HepG2 (cell line): ENCODE measurements at regions not wholly inside any gene's neighbourhood (a gene's known extent, or its start where the extent isn't known, plus 50 kb on each side); places are given as distances from the start of the nearest gene placed in this dataset.

ENCODE experiments used
- CCDC6 ChIP-seq: sonication (generic); formaldehyde crosslinking; IDR thresholded peaks from 2 replicates; pipeline ENCODE4 v1.8.1; 2022; ENCODE audit warnings: mild to moderate bottlenecking, missing genetic modification reagents, moderate library complexity
- MTA1 ChIP-seq: sonication (generic); formaldehyde crosslinking; IDR thresholded peaks from 2 replicates; pipeline ENCODE4 v1.4.0; 2020; ENCODE audit warnings: missing genetic modification reagents, mild to moderate bottlenecking, borderline replicate concordance
- MTF1 ChIP-seq: sonication (generic); formaldehyde crosslinking; IDR thresholded peaks from 2 replicates; pipeline ENCODE4 v1.5.0; 2020; ENCODE audit warnings: missing genetic modification reagents
- NKX3-1 ChIP-seq: sonication (generic); formaldehyde crosslinking; IDR thresholded peaks from 2 replicates; pipeline ENCODE4 v1.5.0; 2020; ENCODE audit warnings: missing genetic modification reagents
- SALL2 ChIP-seq: sonication (generic); formaldehyde crosslinking; IDR thresholded peaks from 2 replicates; pipeline ENCODE4 v1.8.1; 2023; ENCODE audit warnings: mild to moderate bottlenecking, missing genetic modification reagents, inconsistent platforms
- SMC3 ChIP-seq: IDR thresholded peaks from 2 replicates; pipeline ENCODE4 v1.6.1; 2011; ENCODE audit warnings: low read length, improper control_type of control experiment
- SOX6 ChIP-seq, 2 experiments: fragments of 450-650 bp in 1 of 2; sonication (generic) in 1 of 2; formaldehyde crosslinking in 1 of 2; IDR thresholded peaks; 2 replicates each; pipeline versions ENCODE4 v1.4.0 to v1.6.1; 2017 to 2020; ENCODE audit warnings: antibody characterized with exemption in 1 of 2, mild to moderate bottlenecking in 1 of 2, missing genetic modification reagents in 1 of 2
- SP1 ChIP-seq, 2 experiments: fragments of 450-650 bp in 1 of 2; sonication (generic) in 1 of 2; formaldehyde crosslinking in 1 of 2; IDR thresholded peaks; 2 replicates each; pipeline versions ENCODE4 v1.4.0 to v1.6.1; 2016 to 2020; ENCODE audit warnings: missing genetic modification reagents in 1 of 2
- ZBTB7A ChIP-seq: sonication (generic); formaldehyde crosslinking; IDR thresholded peaks from 2 replicates; pipeline ENCODE4 v1.8.0; 2022; ENCODE audit warnings: mild to moderate bottlenecking, missing genetic modification reagents
- ZNF367 ChIP-seq: sonication (generic); formaldehyde crosslinking; IDR thresholded peaks from 2 replicates; pipeline ENCODE4 v1.4.0; 2020; ENCODE audit warnings: missing genetic modification reagents, borderline replicate concordance
- ZNF496 ChIP-seq: sonication (generic); formaldehyde crosslinking; IDR thresholded peaks from 2 replicates; pipeline ENCODE4 v1.8.1; 2023; ENCODE audit warnings: mild to moderate bottlenecking, moderate library complexity, missing genetic modification reagents; ENCODE audit not compliant: insufficient replicate concordance
- ZNF772 ChIP-seq: sonication (generic); formaldehyde crosslinking; IDR thresholded peaks from 2 replicates; pipeline ENCODE4 v1.5.0; 2020; ENCODE audit warnings: mild to moderate bottlenecking, missing genetic modification reagents
- ZNF878 ChIP-seq: sonication (generic); formaldehyde crosslinking; IDR thresholded peaks from 2 replicates; pipeline ENCODE4 v1.8.1; 2023; ENCODE audit warnings: mild to moderate bottlenecking, missing genetic modification reagents, moderate library complexity
- TF ChIP-seq, protein P1 (sequence below), 2 experiments: sonication (generic) in 1 of 2; formaldehyde crosslinking in 1 of 2; IDR thresholded peaks; 2 replicates each; pipeline versions ENCODE4 v1.5.1 to v1.6.1; 2011 to 2020; ENCODE audit warnings: borderline replicate concordance in 1 of 2, low read depth in 1 of 2, low read length in 1 of 2, mild to moderate bottlenecking in 1 of 2, missing genetic modification reagents in 1 of 2, moderate library complexity in 1 of 2
- TF ChIP-seq, protein P2 (sequence below): sonication (generic); formaldehyde crosslinking; IDR thresholded peaks from 2 replicates; pipeline ENCODE4 v1.5.1; 2020; ENCODE audit warnings: missing genetic modification reagents, mild to moderate bottlenecking, borderline replicate concordance
- TF ChIP-seq, protein P3 (sequence below): sonication (generic); formaldehyde crosslinking; IDR thresholded peaks from 2 replicates; pipeline ENCODE4 v1.9.0; 2021; ENCODE audit warnings: missing genetic modification reagents, mild to moderate bottlenecking, borderline replicate concordance
- TF ChIP-seq, protein P4 (sequence below): sonication (generic); formaldehyde crosslinking; conservative IDR thresholded peaks from 2 replicates; pipeline ENCODE4 v1.4.0; 2020; ENCODE audit warnings: missing genetic modification reagents
- TF ChIP-seq, protein P5 (sequence below): sonication (generic); formaldehyde crosslinking; IDR thresholded peaks from 2 replicates; pipeline ENCODE4 v1.4.0; 2020; ENCODE audit warnings: mild to moderate bottlenecking, missing genetic modification reagents

DNA sequence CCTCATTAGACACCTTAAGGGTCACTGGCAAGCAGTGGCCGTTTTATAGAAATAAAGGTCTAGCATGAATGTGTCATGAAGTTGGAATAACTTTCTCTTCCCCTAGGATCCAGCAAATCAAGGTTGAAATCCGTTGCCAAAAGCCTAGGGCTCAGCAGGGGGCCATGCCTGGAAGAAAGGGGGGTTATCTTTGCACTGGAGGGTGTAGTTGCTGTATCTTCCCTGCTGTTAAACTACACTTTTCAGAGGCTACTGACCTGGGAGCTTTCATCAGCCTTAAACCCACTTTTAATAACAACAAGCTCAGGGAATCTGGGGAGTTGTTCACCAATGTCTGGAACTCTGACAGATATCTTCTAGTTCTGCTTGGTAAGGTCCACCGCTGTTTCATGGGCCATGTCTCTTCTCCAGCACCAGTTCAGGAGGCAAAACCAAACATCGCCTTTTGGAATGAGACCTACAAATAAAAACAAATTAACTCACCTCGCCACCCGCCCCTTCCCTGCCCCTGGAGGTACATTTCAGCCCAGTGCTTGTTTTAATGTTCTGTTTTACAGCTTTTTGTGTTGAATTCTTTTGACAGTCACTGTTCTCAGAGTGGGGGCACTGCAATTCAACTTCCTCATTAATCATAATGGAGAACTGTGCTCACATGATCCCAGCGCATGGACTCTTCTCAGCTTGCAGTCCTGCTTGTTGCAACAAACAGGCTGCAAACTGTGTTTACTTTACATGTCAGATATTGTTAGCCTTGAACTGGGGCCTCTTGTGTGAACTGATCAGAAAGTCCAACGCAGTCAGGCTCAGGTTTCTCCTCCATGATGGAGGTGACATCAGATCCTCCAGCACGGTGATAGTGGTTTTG is 508.7 kb downstream of the KCNJ2 start (continued):
- TF ChIP-seq, protein P1, sequence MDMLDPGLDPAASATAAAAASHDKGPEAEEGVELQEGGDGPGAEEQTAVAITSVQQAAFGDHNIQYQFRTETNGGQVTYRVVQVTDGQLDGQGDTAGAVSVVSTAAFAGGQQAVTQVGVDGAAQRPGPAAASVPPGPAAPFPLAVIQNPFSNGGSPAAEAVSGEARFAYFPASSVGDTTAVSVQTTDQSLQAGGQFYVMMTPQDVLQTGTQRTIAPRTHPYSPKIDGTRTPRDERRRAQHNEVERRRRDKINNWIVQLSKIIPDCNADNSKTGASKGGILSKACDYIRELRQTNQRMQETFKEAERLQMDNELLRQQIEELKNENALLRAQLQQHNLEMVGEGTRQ (IDR thresholded peaks at IDR 0.05; ENCODE audit: low read depth, low read length): peak; percentile 53
- TF ChIP-seq, protein P1 (CRISPR knock-in tag; IDR thresholded peaks at IDR 0.05; ENCODE audit: borderline replicate concordance): peak; percentile 69; the same call in 1 of the 2 replicates
- TF ChIP-seq ZNF878: peak; percentile 74; the same call in 1 of the 2 replicates
- TF ChIP-seq SP1 (IDR thresholded peaks at IDR 0.05): no peak
- TF ChIP-seq SP1 (CRISPR knock-in tag; IDR thresholded peaks at IDR 0.05): no peak
- TF ChIP-seq, protein P2, sequence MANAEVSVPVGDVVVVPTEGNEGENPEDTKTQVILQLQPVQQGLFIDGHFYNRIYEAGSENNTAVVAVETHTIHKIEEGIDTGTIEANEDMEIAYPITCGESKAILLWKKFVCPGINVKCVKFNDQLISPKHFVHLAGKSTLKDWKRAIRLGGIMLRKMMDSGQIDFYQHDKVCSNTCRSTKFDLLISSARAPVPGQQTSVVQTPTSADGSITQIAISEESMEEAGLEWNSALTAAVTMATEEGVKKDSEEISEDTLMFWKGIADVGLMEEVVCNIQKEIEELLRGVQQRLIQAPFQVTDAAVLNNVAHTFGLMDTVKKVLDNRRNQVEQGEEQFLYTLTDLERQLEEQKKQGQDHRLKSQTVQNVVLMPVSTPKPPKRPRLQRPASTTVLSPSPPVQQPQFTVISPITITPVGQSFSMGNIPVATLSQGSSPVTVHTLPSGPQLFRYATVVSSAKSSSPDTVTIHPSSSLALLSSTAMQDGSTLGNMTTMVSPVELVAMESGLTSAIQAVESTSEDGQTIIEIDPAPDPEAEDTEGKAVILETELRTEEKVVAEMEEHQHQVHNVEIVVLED (CRISPR knock-in tag): peak; percentile 36; the same call in 1 of the 2 replicates
- TF ChIP-seq ZBTB7A (CRISPR knock-in tag): no peak
- 0 out of 2 replicates have a peak, but pooled peaks have one; percentile 25 for TF ChIP-seq ZNF772 (CRISPR knock-in tag)
- TF ChIP-seq MTF1 (CRISPR knock-in tag): no peak
- TF ChIP-seq, protein P3, sequence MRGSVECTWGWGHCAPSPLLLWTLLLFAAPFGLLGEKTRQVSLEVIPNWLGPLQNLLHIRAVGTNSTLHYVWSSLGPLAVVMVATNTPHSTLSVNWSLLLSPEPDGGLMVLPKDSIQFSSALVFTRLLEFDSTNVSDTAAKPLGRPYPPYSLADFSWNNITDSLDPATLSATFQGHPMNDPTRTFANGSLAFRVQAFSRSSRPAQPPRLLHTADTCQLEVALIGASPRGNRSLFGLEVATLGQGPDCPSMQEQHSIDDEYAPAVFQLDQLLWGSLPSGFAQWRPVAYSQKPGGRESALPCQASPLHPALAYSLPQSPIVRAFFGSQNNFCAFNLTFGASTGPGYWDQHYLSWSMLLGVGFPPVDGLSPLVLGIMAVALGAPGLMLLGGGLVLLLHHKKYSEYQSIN (CRISPR knock-in tag): no peak
- TF ChIP-seq ZNF496 (CRISPR knock-in tag): no peak
- no peak for TF ChIP-seq SMC3
- TF ChIP-seq, protein P4, sequence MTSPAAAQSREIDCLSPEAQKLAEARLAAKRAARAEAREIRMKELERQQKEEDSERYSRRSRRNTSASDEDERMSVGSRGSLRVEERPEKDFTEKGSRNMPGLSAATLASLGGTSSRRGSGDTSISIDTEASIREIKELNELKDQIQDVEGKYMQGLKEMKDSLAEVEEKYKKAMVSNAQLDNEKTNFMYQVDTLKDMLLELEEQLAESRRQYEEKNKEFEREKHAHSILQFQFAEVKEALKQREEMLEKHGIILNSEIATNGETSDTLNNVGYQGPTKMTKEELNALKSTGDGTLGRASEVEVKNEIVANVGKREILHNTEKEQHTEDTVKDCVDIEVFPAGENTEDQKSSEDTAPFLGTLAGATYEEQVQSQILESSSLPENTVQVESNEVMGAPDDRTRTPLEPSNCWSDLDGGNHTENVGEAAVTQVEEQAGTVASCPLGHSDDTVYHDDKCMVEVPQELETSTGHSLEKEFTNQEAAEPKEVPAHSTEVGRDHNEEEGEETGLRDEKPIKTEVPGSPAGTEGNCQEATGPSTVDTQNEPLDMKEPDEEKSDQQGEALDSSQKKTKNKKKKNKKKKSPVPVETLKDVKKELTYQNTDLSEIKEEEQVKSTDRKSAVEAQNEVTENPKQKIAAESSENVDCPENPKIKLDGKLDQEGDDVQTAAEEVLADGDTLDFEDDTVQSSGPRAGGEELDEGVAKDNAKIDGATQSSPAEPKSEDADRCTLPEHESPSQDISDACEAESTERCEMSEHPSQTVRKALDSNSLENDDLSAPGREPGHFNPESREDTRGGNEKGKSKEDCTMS (CRISPR knock-in tag): no peak
- TF ChIP-seq ZNF367 (CRISPR knock-in tag): no peak
- TF ChIP-seq, protein P5, sequence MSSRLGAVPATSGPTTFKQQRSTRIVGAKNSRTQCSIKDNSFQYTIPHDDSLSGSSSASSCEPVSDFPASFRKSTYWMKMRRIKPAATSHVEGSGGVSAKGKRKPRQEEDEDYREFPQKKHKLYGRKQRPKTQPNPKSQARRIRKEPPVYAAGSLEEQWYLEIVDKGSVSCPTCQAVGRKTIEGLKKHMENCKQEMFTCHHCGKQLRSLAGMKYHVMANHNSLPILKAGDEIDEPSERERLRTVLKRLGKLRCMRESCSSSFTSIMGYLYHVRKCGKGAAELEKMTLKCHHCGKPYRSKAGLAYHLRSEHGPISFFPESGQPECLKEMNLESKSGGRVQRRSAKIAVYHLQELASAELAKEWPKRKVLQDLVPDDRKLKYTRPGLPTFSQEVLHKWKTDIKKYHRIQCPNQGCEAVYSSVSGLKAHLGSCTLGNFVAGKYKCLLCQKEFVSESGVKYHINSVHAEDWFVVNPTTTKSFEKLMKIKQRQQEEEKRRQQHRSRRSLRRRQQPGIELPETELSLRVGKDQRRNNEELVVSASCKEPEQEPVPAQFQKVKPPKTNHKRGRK (CRISPR knock-in tag): no peak
- TF ChIP-seq SOX6 (IDR thresholded peaks at IDR 0.05): no peak
- TF ChIP-seq SOX6 (CRISPR knock-in tag; IDR thresholded peaks at IDR 0.05): peak; percentile 91
- no peak; the same call in 1 of the 2 replicates for TF ChIP-seq NKX3-1 (CRISPR knock-in tag)
- no peak for TF ChIP-seq MTA1 (CRISPR knock-in tag)
- TF ChIP-seq SALL2 (CRISPR knock-in tag): no peak
- TF ChIP-seq CCDC6: no peak; the same call in 1 of the 2 replicates
